NCI-H1436 (cell line): ENCODE measurements at regions not wholly inside any gene's neighbourhood (a gene's known extent, or its start where the extent isn't known, plus 50 kb on each side); places are given as distances from the start of the nearest gene placed in this dataset.
"Not testable (repeated sequence)": the region's sequence is repeated elsewhere in the genome, so short reads cannot be mapped to it uniquely, and the experiment has no call there.

Experiments used
- DNase-seq: peaks from one replicate; lab custom pipeline; 2025; lab: John Stamatoyannopoulos, UW

DNA sequence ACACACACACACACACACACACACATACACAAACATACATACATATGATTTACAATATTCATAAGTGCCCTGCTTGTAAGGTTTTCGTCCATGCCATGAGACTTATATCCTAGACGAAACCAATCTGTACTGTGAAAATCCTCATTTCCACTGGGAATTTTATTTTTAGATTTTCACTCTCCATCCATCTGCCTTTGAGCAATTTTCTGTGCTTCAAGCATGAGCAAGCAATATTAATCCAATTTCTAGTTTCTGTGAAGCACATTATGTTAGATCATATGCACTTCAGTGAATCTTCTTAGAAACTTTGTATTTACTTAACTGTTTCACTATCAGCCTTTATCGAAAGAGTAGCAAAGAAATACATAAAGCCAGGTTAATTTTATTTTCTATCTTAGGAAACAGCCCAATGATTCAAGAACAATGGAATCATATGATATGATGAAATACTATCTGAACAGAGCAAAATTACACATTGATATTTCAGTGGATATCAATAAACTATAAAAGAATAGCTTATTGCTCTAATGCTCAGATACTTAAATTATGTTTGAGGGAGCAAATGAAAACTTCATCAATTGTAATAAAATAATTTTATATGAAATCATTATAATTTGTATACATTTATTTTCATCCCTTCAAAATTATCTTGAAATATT lies 1100.7 kb upstream of the MIR17HG start:
- DNase-seq = no peak

DNA sequence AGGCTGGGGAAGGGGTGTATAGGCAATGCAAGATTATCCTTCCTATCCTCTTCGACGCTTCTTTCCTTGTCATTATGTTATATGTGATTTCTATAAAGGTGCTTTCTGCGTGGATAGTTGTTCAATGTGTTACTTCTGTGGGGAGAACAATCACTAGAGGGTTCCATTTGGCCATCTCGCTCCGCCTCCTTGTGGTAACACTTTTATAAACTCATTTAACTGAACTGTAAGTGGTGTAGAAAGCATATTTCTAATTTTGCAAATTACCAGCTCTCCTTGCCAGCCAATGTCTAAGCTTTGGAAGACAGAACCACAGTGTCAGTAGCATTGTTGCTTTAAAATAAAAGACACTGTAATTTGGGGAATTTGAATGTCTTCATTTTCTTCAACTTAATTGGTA lies 1093.7 kb upstream of the MIR17HG start:
- DNase-seq = no peak

DNA sequence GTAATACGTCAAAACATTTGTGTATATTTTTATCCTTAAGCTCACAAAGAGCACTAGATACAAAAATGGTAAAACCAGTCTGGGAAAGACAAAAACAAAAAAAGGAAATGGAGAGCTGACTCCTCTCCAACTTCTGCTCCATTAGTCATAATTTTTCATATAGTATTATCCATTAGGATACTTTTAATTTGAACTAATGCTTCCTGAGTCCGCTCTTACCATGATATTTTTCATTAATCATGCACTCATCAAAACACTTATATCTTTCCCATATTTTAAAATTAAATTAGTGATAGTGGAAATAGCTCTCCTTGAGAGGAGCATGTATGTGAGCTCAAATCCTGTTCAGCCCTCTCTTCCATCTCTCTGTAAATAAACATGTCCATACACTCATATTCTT lies 1093.0 kb upstream of the MIR17HG start:
- DNase-seq = no peak

DNA sequence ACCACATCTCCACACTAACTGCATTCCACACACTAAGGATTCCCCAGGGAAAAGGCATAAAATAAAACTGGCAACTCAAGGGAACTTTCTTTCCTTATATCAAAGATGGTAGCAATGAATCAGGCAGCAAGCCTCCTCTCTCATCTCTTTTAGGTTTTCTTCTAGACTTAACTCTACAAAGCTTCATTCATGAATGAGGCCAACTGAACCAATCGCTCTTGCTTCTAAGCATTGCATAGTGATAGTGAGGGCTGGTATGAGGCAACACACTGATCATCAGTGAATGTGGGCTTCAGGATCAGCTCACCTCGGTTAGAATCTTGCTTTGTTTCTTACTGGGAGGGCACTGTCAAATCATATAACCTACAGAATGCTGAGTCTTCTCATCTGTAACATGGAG lies 1090.7 kb upstream of the MIR17HG start:
- no peak for DNase-seq

DNA sequence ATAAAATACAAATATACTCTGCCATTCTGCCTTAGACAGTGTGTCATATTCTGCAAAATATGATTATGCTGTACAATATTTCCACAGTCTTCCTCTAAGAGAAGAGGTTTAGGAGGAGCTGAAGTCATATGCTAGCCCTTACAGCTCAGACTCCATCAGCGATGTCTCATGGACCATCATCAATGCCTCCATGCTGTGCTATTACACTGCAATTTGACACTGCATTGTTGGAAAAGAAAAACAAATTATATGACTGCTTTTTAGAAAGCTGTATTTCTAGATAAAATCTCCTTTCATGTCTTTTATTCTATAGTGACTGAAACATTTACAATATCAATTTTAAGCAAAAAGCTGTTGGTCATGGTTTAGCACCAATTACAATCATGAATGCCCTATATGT lies 1089.4 kb upstream of the MIR17HG start:
- no peak for DNase-seq

DNA sequence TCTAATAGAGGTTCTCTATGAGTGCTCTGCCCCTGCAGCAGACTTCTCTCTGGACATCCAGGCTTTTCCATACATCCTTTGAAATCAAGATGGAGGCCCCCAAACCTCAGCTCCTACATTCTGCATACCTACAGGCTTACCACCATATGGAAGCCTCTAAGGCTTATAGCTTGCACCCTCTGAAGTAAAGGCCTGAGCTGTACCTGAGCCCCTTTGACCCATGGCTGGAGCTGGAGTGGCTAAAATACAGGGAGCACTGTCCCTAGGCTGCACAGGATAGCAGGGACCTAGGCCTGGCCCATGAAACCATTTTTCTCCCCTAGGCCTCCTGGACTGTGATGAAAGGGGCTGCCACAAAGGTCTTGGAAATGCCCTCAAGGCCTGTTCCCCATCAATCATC lies 1086.1 kb upstream of the MIR17HG start:
- DNase-seq = no peak

DNA sequence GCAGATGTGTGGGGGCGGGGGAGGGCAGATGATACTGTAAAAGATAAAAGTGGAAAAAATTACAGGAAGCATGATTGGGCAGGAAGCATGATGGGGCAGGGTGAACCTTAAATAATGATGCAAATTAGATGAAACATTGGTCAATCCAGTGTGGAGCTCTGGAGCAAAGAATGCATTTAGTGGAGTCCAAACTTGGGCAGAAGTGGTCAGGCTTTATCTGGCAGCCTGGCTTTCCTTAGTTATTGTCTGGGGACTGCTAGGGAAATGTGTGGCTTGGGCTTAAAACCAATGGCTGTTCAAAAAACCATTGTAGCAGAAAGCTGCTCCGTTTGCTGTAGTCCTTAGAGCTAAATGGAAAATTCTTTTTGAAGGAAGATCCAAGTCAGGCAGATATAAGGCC lies 1077.3 kb upstream of the MIR17HG start:
- DNase-seq = no peak

DNA sequence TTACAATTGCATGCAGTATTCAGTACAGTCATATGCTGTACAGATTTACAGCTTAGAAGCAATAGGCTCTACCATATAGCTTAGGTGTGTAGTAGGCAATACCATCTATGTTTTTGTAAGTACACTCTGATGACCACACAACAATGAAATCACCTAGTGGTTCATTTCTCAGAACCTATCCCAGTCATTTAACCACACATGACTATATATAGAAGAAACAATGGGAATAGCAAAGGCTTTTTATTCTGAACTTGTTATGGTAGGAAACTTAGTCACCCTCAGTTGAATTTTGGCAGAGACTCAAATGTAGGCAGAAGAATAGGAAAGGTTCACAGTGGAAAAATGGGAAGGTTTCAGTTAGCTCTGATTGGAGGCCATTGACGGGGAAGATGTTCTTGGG lies 1075.1 kb upstream of the MIR17HG start:
- no peak for DNase-seq

DNA sequence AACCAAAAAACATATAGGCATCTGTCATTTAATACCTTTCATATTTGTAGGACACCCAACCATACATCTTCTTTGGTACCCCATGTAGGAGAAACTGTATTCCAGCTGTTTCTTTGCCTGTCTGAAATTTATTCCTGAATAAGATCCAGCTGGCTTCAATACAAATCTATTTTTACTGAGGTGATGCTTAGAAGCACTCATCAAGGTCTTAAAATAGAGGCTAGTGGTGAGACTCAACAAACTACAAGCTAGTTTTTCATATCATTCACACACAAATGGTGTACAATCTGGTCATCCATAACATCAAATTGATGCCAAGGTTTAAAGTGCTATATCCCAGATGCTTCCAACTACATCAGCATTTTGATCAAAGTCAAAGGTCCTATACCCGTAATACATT lies 1071.3 kb upstream of the MIR17HG start:
- no peak for DNase-seq

DNA sequence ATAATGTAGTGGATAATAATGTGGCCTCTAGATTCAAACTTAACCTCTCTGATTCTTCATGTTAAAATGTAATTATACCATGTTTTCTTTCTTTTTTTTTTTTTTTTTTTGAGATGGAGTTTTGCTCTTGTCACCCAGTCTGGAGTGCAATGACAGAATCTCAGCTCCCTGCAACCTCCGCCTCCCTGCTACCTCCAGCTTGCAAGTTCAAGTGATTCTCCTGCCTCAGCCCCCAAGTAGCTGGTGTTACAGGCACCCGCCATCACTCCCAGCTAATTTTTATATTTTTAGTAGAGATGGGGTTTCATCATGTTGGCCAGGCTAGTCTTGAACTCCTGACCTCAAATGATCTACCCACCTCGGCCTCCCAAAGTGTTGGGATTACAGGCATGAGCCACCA lies 1069.3 kb upstream of the MIR17HG start:
- not testable (repeated sequence) for DNase-seq

DNA sequence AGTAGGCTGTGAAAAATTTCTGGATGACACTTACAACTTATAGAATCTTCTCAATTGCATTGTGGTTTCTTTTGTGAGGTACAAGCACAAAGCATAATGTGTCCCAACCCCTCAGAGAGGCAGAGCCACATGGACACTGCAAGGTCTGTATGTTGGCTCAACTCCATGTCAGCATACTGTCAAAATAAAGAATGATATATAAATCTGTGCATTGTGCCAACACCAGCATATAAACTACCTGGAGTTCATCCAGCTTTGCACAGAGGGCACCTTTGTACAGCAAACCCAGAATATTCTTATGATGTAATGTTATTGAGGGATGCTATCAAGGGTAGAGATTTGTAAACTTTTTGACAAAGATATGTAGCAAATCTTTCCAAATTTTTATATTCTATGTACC lies 1065.8 kb upstream of the MIR17HG start:
- no peak for DNase-seq

DNA sequence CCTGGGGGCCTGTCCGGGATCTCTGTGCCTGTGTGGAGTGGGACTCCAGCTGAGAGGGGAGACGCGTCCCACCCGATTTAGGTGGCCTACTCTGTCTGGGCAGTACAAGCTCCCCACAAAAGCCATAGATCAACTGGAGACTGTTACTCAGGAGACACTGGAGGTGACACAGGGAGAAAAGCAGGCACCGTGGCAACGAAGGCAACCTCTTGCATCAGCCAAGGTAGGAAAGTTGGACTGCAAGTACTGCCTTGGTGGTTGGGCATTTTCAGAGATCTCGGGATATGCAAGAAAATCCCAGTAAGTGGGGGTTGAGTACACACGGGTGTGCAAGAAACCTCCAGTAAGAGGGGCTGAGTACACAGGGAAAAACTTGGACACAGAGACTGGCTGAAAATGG lies 1060.0 kb upstream of the MIR17HG start:
- DNase-seq = no peak

DNA sequence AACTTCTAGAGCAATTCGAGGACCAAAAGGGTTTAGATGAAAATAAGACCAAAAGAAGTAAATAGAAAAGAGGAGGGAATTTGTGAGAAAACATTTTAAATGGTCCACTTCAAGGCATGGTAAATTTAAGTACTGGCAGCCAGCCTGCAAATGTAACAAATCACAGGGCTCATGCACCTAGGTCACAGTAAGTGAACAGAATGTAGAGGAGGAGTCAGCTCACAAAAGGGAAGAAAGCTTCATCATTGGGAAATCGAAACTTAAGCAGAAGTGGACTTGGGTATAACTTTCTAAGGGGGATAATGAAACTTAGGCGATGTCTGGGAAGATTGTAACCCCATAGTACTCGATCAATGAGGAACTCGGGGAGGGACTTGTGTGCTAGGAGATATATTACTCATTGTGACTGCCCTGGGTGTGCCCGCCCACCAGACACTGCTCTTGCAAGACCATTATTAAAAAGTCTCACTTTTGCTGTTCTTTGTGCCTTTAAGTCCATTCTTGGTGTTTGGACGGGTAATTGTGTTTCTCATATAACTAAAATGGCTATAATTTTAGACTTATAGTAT lies 1053.6 kb upstream of the MIR17HG start:
- DNase-seq = no peak

DNA sequence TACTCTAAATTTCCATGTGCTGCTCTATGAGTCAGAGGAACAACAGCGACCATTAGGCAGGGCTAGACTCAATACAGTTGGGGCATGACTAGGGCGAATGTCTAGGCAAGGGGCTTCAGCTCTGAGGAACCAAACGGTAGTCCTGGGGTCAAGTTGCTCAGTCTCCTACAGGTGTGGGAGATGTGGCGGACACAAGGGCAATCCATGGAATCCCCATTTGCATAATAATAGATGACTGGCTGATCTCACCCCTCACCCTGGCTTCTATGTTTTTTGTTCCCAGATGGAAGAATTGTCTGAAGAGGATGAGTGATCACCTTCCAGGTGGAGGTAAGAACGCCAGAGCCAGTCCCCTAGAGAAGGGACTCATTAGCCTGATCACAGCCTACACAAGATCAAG lies 1048.2 kb upstream of the MIR17HG start:
- no peak for DNase-seq

DNA sequence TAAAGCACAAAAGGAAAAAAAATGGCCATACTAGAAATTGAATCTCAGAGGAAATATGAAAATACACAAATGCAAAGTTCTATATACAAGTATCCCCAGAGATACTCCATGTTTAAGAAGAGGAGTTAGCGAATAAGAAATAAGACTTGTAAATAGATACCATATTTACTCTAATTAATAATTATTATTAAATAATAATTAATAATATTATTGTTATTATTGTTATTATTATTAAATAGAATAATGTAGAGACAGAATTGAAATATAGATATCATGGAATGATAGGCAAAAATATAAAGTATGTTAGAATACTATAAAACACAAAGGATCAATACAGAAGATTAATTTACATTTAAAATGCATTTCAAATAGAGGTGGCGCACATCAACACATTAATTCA lies 1047.5 kb upstream of the MIR17HG start:
- no peak for DNase-seq

DNA sequence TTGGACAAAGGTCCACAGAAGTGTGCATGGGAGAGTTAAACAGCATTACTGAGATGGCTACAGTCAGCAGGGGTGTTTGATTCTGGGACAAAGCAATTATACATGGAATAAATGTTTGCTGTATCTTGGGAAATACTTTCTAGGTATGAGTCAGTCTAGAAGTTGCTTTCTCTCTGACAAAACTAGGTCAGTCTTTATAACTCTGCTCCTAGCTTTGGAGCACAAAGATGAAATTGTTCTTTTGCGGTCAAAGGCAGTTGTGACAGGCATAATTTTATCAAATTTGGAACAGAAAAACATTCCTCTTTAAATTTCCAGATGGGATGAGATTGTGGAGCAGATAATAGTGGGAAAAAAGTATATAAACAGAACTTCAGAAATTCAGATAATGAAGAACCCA lies 1045.4 kb upstream of the MIR17HG start:
- DNase-seq = no peak

DNA sequence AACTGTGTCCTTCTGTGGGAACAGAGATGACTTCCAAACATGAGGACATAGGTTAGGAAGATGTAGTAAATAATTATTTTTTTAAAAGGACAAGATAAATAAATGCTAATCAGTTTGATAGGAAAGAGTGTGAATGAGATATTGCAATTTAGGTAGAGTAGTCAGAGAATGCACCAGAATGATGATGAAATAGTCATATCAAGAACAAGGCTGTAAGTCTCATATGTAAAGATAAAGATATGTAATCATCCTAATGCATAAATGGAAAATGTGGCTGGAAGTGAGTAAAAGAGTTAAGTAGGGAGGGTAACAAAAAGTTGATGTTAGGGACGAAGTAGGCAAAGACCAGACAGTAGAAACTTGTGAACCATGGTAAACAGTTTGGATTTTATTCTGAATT lies 1041.7 kb upstream of the MIR17HG start:
- no peak for DNase-seq

DNA sequence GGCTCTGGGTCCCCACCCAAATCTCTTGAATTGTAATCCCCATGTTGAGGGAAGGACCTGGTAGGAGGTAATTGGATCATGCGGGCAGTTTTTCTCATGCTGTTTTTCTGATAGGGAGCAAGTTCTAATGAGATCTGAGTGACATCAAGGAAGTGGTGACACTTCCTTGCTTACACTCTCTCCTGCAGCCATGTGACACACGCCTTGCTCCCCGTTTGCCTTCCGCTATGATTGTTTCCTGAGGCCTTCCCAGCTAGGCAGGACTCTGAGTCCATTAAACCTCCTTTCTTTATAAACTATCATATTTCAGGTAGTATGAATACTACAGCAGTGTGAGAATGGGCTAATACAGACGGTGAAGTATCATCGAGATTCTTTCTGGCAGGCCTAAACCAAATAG lies 1040.4 kb upstream of the MIR17HG start:
- DNase-seq = no peak

DNA sequence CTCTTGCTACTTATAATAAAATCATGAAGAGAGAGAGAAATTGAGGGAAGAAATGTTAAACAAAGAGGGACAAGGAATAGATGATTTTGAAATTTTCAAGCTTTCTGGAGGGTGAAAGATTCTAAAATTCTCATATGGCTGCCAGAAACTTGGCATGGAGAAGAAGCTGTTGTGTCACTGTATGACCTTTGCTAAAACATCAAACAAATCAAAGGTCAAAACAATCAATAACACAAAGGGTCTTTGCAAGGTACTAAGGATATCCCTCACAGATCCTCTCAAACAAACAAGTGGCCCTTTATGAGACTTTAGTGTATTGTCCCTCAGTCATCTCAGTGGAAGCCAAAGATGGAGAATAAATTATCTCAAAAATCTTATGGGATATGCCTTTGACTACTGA lies 1039.2 kb upstream of the MIR17HG start:
- DNase-seq = no peak

DNA sequence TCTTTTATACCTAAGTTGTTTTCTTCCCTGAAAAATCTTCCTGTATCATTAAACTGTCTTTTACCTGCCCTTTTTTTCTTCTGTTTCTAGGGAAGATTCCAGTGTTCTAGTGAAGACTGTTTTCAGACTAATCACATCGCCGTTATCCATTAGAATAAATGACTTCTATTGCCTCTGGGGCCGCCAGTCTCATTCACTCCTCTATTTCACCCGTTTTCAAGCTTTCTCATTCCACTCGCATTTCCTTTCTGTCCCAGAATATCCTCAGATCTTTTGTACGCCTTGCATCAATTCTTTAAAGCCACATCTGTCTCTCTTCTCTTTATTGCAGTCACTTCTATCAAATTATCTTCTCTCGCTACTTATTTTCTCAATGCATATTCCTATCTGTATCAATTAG lies 1035.6 kb upstream of the MIR17HG start:
- DNase-seq = no peak

DNA sequence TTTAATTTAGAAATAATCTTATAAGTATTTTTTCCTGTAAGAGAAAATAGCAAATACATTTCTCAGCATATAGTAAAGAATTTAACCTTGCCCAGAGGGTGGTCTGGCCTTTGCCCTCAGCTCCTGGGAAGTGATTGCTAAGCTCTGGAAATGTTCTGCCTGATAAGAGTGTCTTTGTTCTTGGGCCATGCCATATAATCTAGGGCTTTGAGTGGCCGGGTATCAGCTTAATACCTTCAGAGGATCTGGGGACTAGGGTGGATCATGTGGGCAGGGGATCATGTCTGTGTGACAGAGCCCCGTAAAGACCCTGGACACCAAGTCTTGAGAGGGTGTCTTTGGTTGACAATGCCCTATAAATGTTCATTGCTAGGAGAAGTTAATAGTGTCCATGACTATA lies 1032.4 kb upstream of the MIR17HG start:
- DNase-seq = no peak

DNA sequence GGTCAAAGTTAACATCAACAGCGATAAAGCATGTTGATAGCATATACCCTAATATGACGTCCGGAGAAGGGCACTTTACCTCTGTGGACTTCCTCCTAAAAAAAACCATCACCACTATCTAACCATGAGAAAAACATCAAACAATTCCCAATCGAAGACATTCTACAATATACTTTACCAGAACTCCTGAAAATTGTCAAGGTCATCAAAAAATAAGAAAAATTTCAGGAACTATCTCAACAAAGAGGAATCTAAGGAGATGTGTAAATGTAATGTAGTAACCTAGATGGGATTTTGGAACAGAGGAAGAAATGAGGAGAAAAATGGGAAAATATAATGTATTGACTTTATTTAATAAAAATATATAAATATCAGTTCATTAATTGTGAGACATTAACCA lies 1026.8 kb upstream of the MIR17HG start:
- DNase-seq = no peak

DNA sequence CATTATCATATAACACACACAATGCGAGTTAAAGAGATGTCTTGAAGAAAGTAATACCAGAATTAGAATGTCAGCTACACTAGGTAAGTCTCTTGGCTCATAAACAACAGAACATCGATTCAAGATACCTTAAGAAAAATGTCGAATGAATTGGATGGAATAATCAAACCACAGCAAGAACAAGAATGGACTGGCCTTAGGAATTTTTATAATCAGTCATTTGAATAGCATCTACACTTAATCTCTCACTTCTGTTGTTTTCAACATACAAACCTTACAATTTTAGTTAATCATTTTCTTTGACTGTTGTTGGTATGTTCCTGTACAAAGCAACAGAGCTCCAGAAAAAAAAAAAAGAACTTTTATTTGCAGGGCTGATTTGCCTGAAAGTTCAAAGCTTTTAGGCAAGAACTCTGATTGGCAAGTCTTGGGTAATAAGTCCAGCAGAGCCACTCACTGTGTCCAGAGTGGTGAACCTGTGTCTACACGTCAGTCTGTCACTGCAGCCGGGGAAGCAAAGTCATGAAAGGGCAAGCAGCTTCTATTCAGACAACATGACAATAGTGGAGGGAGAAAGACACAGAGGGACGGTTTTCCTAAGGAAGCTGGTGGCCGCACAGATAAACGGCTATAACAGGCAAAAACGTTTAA lies 1026.1 kb upstream of the MIR17HG start:
- no peak for DNase-seq

DNA sequence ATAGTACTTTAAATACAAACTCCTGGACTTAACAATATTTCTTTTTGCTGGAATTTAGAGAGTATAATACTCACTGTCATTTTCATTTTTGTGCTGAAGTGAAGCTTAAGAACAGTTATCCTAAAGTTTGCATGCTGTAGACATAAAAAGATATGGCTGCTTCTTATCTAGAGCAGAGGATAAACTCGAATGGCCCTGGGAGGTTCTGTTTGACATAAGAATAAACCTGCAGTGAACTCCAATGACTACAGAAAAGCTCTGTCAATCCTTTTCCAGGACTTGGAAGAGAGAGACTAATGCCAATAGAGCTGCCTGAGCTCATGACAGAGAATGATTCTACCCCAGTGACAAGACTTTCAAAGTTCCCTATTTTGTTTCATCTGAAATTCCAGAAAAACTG lies 1017.8 kb upstream of the MIR17HG start:
- DNase-seq = no peak
